Parathyroid adenoma (tissue), 2 donors: ENCODE measurements at regions not wholly inside any gene's neighbourhood (a gene's known extent, or its start where the extent isn't known, plus 50 kb on each side); places are given as distances from the start of the nearest gene placed in this dataset.

ENCODE experiments used
- H2AFZ ChIP-seq: fragments of 300-600 bp; sonication (generic); one replicate; pipeline ENCODE4 v1.7.0; 2017; ENCODE audit warnings: antibody characterized with exemption, mild to moderate bottlenecking
- H3K27ac ChIP-seq: fragments of 300-600 bp; sonication (generic); one replicate; pipeline ENCODE4 v1.7.0; 2017
- H3K27me3 ChIP-seq: fragments of 300-600 bp; sonication (generic); one replicate; pipeline ENCODE4 v1.7.0; 2017; ENCODE audit warnings: low read length; ENCODE audit not compliant: control insufficient read depth, insufficient read depth
- H3K36me3 ChIP-seq: fragments of 300-600 bp; sonication (generic); one replicate; pipeline ENCODE4 v1.7.0; 2017; ENCODE audit warnings: low read length; ENCODE audit not compliant: control insufficient read depth, insufficient read depth
- H3K4me1 ChIP-seq: fragments of 300-600 bp; sonication (generic); one replicate; pipeline ENCODE4 v1.7.0; 2017; ENCODE audit warnings: control low read depth
- H3K4me2 ChIP-seq: fragments of 300-600 bp; sonication (generic); one replicate; pipeline ENCODE4 v1.7.0; 2017; ENCODE audit warnings: low read length
- H3K4me3 ChIP-seq: fragments of 300-600 bp; sonication (generic); one replicate; pipeline ENCODE4 v1.7.0; 2017; ENCODE audit warnings: low read depth, low read length
- H3K79me2 ChIP-seq: fragments of 300-600 bp; sonication (generic); one replicate; pipeline ENCODE4 v1.7.0; 2017; ENCODE audit warnings: control low read depth
- H3K9ac ChIP-seq: fragments of 300-600 bp; sonication (generic); one replicate; pipeline ENCODE4 v1.7.0; 2017; ENCODE audit warnings: mild to moderate bottlenecking
- H3K9me3 ChIP-seq: fragments of 300-600 bp; sonication (generic); one replicate; pipeline ENCODE4 v1.7.0; 2017; ENCODE audit warnings: low read length; ENCODE audit not compliant: control insufficient read depth
- TF ChIP-seq, protein P1 (sequence below): fragments of 300-600 bp; sonication (generic); IDR thresholded peaks from one replicate; pipeline ENCODE4 v1.7.0; 2017; ENCODE audit warnings: antibody characterized with exemption, mild to moderate bottlenecking
- donor health status: primary hyperparathyroidism.

- Histone ChIP-seq H3K27ac (no peak overlapping the region), H3K27me3 (no peaks in the 10 kb centered on the region)
- TF ChIP-seq, protein P1, sequence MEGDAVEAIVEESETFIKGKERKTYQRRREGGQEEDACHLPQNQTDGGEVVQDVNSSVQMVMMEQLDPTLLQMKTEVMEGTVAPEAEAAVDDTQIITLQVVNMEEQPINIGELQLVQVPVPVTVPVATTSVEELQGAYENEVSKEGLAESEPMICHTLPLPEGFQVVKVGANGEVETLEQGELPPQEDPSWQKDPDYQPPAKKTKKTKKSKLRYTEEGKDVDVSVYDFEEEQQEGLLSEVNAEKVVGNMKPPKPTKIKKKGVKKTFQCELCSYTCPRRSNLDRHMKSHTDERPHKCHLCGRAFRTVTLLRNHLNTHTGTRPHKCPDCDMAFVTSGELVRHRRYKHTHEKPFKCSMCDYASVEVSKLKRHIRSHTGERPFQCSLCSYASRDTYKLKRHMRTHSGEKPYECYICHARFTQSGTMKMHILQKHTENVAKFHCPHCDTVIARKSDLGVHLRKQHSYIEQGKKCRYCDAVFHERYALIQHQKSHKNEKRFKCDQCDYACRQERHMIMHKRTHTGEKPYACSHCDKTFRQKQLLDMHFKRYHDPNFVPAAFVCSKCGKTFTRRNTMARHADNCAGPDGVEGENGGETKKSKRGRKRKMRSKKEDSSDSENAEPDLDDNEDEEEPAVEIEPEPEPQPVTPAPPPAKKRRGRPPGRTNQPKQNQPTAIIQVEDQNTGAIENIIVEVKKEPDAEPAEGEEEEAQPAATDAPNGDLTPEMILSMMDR = no peak
Measured at GRCh38 chr9:18077941-18078678, 395.8 kb upstream of the ADAMTSL1 start.

GRCh38 chr9:18092138-18092537 lies 381.8 kb upstream of the ADAMTSL1 start:
- Histone ChIP-seq H3K4me1 (no peaks in the 10 kb centered on the region), H3K4me2 (no peak overlapping the region), H3K9ac (no peak overlapping the region), H3K9me3 (no peaks in the 10 kb centered on the region), H3K27me3 (no peaks in the 10 kb centered on the region), H3K79me2 (no peaks in the 10 kb centered on the region), H2AFZ (no peak overlapping the region), H3K36me3 (no peaks in the 10 kb centered on the region), H3K27ac (no peak overlapping the region), H3K4me3 (no peak overlapping the region)
- TF ChIP-seq, protein P1 = no peak

More at GRCh38 chr9:18077941-18078678, 395.8 kb upstream of the ADAMTSL1 start:
- H3K9ac ChIP-seq = no peak overlapping the region
- no peak overlapping the region for H2AFZ ChIP-seq
- H3K9me3 ChIP-seq = no peaks in the 10 kb centered on the region
- no peaks in the 10 kb centered on the region for H3K36me3 ChIP-seq
- H3K4me1 ChIP-seq = no peaks in the 10 kb centered on the region
- H3K4me3 ChIP-seq = no peak overlapping the region
- H3K79me2 ChIP-seq = no peaks in the 10 kb centered on the region
- no peak overlapping the region for H3K4me2 ChIP-seq

DNA sequence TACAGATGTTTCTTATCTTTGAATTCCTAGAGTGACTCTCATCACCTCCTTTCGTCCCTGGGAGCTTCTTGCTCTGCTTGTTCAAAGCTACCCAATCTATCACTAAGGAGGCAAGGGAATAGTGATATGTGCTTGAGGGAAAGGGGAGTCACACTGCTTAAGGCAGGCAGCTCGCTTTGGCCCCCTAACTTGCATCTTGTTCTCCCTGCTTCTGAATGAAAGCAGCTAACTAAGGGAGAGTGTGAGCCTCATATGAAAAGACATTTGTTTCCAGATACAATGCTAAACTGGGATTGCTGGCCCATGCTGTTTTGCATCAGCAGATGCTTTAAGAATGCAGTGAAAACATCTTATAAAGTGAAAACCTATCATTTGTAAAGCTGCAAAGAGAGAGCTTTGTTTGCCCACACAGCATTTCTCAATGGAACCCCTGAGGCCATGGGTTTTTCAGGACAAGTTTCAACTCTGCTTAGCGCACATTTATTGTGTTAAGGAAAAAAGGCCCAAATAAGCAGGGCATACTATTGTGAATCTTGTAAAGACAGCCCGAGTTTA lies 367.9 kb upstream of the ADAMTSL1 start:
- H3K4me2 ChIP-seq = no peak overlapping the region
- H3K4me3 ChIP-seq = no peak overlapping the region
- H3K36me3 ChIP-seq = no peaks in the 10 kb centered on the region
- H3K4me1 ChIP-seq = no peaks in the 10 kb centered on the region
- no peaks in the 10 kb centered on the region for H3K27me3 ChIP-seq
- H3K27ac ChIP-seq = no peak overlapping the region
- TF ChIP-seq, protein P1 = no peak
- H3K9me3 ChIP-seq = no peaks in the 10 kb centered on the region
- no peaks in the 10 kb centered on the region for H3K79me2 ChIP-seq
- H2AFZ ChIP-seq = no peak overlapping the region
- no peak overlapping the region for H3K9ac ChIP-seq

- TF ChIP-seq, protein P1 = no peak
- H3K9ac ChIP-seq = no peak overlapping the region
- H3K27me3 ChIP-seq = no peaks in the 10 kb centered on the region
- H3K4me3 ChIP-seq = no peak overlapping the region
- no peak overlapping the region for H2AFZ ChIP-seq
- H3K36me3 ChIP-seq = no peaks in the 10 kb centered on the region
- H3K9me3 ChIP-seq = no peaks in the 10 kb centered on the region
- no peaks in the 10 kb centered on the region for H3K4me1 ChIP-seq
- H3K27ac ChIP-seq = no peak overlapping the region
- H3K4me2 ChIP-seq = no peak overlapping the region
- H3K79me2 ChIP-seq = no peaks in the 10 kb centered on the region
Measured at GRCh38 chr9:18109675-18110074, 364.3 kb upstream of the ADAMTSL1 start.

DNA sequence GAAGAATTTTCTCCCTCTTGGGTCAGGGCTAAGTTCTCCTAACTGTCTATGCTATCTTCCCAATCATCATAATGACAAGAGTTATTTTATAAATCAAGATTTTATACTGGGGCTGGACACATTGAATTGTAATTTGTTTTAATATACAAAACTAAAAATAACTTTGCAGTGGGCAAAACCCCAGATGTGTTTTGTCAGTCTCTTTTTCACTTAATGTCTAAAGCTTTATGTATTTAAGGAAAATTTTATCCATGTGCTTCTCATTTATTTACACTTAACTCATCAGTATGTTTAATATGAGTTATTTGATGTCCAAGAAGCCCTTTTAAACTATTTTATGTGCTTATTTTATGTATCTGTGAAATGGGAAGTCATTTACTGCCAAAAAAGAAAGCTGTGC lies 362.8 kb upstream of the ADAMTSL1 start:
- Histone ChIP-seq H3K4me3 (no peak overlapping the region), H3K9me3 (no peaks in the 10 kb centered on the region), H3K4me1 (no peaks in the 10 kb centered on the region), H3K4me2 (no peak overlapping the region), H3K27ac (no peak overlapping the region), H2AFZ (no peak overlapping the region), H3K9ac (no peak overlapping the region), H3K27me3 (no peaks in the 10 kb centered on the region), H3K36me3 (no peaks in the 10 kb centered on the region), H3K79me2 (no peaks in the 10 kb centered on the region)
- TF ChIP-seq, protein P1 = no peak
